Caco-2 (cell line): ENCODE measurements at regions not wholly inside any gene's neighbourhood (a gene's known extent, or its start where the extent isn't known, plus 50 kb on each side); places are given as distances from the start of the nearest gene placed in this dataset.

Source experiments
- BruUV-seq: library from RNA; stranded (reverse); fragments of 400-500 nt; replicated peaks from 2 replicates; lab custom pipeline; 2021; lab: Mats Ljungman, UMichigan
- CTCF ChIA-PET: fragments of 300-600 bp; sonication (Branson Sonifier 250); formaldehyde crosslinking; loops from one replicate; lab custom pipeline; 2022; ENCODE audit warnings: antibody characterized with exemption; lab: Charles Lee
- POLR2A ChIA-PET: fragments of 300-600 bp; sonication (Branson Sonifier 250); formaldehyde crosslinking; loops from one replicate; lab custom pipeline; 2022; ENCODE audit warnings: antibody characterized with exemption; lab: Charles Lee
- DNase-seq, 2 experiments: peaks; one replicate each; pipeline versions ENCODE4 v3.0.0 to v3.0.0-alpha.2; 2020 to 2022
- H3K27me3 ChIP-seq: replicated peaks from 2 replicates; pipeline ENCODE4 v1.6.0; 2011; ENCODE audit warnings: low read length; ENCODE audit not compliant: control insufficient read depth, insufficient read depth
- H3K36me3 ChIP-seq: 2 replicates; pipeline ENCODE4 v1.5.1; 2011; ENCODE audit warnings: low read length; ENCODE audit not compliant: control insufficient read depth, insufficient read depth
- H3K4me1 ChIP-seq: fragments of 250-450 bp; sonication (Bioruptor Pico); 2 replicates; pipeline ENCODE4 v1.5.1; 2020; ENCODE audit warnings: mild to moderate bottlenecking
- H3K4me3 ChIP-seq: 2 replicates; pipeline ENCODE4 v1.5.1; 2011; ENCODE audit warnings: low read depth, mild to moderate bottlenecking, control low read depth, low read length
- H3K9me3 ChIP-seq: fragments of 250-450 bp; sonication (Bioruptor Pico); 2 replicates; pipeline ENCODE4 v1.5.1; 2020; ENCODE audit warnings: mild to moderate bottlenecking, moderate library complexity
- H3K27ac Mint-ChIP-seq: one replicate; pipeline ENCODE4 v1.8.0; 2022; ENCODE audit warnings: mixed read lengths; ENCODE audit not compliant: unreplicated experiment
- H3K27me3 Mint-ChIP-seq: one replicate; pipeline ENCODE4 v1.8.0; 2022; ENCODE audit warnings: mixed read lengths; ENCODE audit not compliant: insufficient read depth, unreplicated experiment
- H3K36me3 Mint-ChIP-seq: one replicate; pipeline ENCODE4 v1.8.0; 2022; ENCODE audit warnings: mild to moderate bottlenecking, mixed read lengths; ENCODE audit not compliant: insufficient read depth, unreplicated experiment
- H3K4me1 Mint-ChIP-seq: one replicate; pipeline ENCODE4 v1.8.0; 2022; ENCODE audit warnings: low read depth, mixed read lengths; ENCODE audit not compliant: unreplicated experiment
- H3K4me3 Mint-ChIP-seq: one replicate; pipeline ENCODE4 v1.8.0; 2022; ENCODE audit warnings: mild to moderate bottlenecking, moderate library complexity, mixed read lengths; ENCODE audit not compliant: unreplicated experiment
- H3K9me3 Mint-ChIP-seq: one replicate; pipeline ENCODE4 v1.8.0; 2022; ENCODE audit warnings: mixed read lengths; ENCODE audit not compliant: unreplicated experiment
- CTCF ChIP-seq, 2 experiments: fragments of 200-600 bp in 1 of 2; IDR thresholded peaks; 1 replicate in 1 of 2; 2 replicates in 1 of 2; pipeline versions ENCODE4 v1.5.1 to v1.8.0; 2011 to 2022; ENCODE audit warnings: antibody characterized with exemption in 1 of 2, control low read depth in 1 of 2, inconsistent platforms in 1 of 2, low read depth in 1 of 2, low read length in 1 of 2, mild to moderate bottlenecking in 1 of 2, moderate library complexity in 1 of 2; ENCODE audit not compliant: insufficient read depth in 1 of 2, severe bottlenecking in 1 of 2, unreplicated experiment in 1 of 2
- intact Hi-C: fragments of 100-400 bp; cut with micrococcal nuclease; formaldehyde crosslinking; loops from one replicate; pipeline ENCODE4 v1.10.0; 2022; ENCODE audit not compliant: unreplicated experiment

- H3K4me3 ChIP-seq = no peak overlapping the region
- BruUV-seq = no TSS peak
- Mint-ChIP-seq H3K4me3 (no peak overlapping the region), H3K27ac (no peak overlapping the region), H3K36me3 (no peaks in the 10 kb centered on the region), H3K4me1 (no peaks in the 10 kb centered on the region), H3K9me3 (no peaks in the 10 kb centered on the region), H3K27me3 (no peaks in the 10 kb centered on the region)
- no peak for TF ChIP-seq CTCF (IDR thresholded peaks at IDR 0.05; ENCODE audit: insufficient read depth in 1 of 2, low read depth in 1 of 2, low read length in 1 of 2, severe bottlenecking in 1 of 2, unreplicated experiment in 1 of 2)
- H3K27me3 ChIP-seq = no peaks in the 10 kb centered on the region; the same call in 1 of the 2 replicates
- H3K9me3 ChIP-seq = 0 out of 2 replicates have a peak, but pooled peaks cover 2% of the 10 kb centered on the region
- CTCF ChIA-PET = no interaction called here
- no peak for DNase-seq
- intact Hi-C loops = no loop called here
- no peaks in the 10 kb centered on the region for H3K36me3 ChIP-seq
- no peaks in the 10 kb centered on the region for H3K4me1 ChIP-seq
- POLR2A ChIA-PET = no interaction called here
Measured at GRCh38 chr2:189952536-189953109, 109.9 kb downstream of the MSTN start.

- Histone ChIP-seq H3K4me3 (no peak overlapping the region), H3K36me3 (no peaks in the 10 kb centered on the region), H3K27me3 (no peaks in the 10 kb centered on the region; the same call in 1 of the 2 replicates), H3K9me3 (0 out of 2 replicates have a peak, but pooled peaks cover 2% of the 10 kb centered on the region), H3K4me1 (no peaks in the 10 kb centered on the region)
- Mint-ChIP-seq H3K36me3 (no peaks in the 10 kb centered on the region), H3K4me1 (no peaks in the 10 kb centered on the region), H3K27me3 (no peaks in the 10 kb centered on the region), H3K27ac (no peak overlapping the region), H3K4me3 (no peak overlapping the region), H3K9me3 (no peaks in the 10 kb centered on the region)
- ChIA-PET POLR2A (no interaction called here), CTCF (no interaction called here)
- DNase-seq = no peak
- no TSS peak for BruUV-seq
- intact Hi-C loops = no loop called here
- no peak for TF ChIP-seq CTCF (IDR thresholded peaks at IDR 0.05; ENCODE audit: insufficient read depth in 1 of 2, low read depth in 1 of 2, low read length in 1 of 2, severe bottlenecking in 1 of 2, unreplicated experiment in 1 of 2)
Measured at GRCh38 chr2:189951791-189952535, 110.6 kb downstream of the MSTN start.

- no peak overlapping the region for H3K4me3 ChIP-seq
- no peak overlapping the region for H3K27ac Mint-ChIP-seq
- CTCF ChIA-PET = no interaction called here
- peaks cover 47% of the 10 kb centered on the region for H3K9me3 Mint-ChIP-seq
- no peaks in the 10 kb centered on the region for H3K4me1 Mint-ChIP-seq
- no peaks in the 10 kb centered on the region for H3K27me3 ChIP-seq
- H3K36me3 Mint-ChIP-seq = no peaks in the 10 kb centered on the region
- H3K4me3 Mint-ChIP-seq = no peak overlapping the region
- peaks cover 22% of the 10 kb centered on the region for H3K9me3 ChIP-seq
- no peaks in the 10 kb centered on the region for H3K36me3 ChIP-seq
- POLR2A ChIA-PET = no interaction called here
- no peak for TF ChIP-seq CTCF (IDR thresholded peaks at IDR 0.05; ENCODE audit: insufficient read depth in 1 of 2, low read depth in 1 of 2, low read length in 1 of 2, severe bottlenecking in 1 of 2, unreplicated experiment in 1 of 2)
- no peak for DNase-seq
- no TSS peak for BruUV-seq
- intact Hi-C loops = no loop called here
- no peaks in the 10 kb centered on the region for H3K4me1 ChIP-seq
- H3K27me3 Mint-ChIP-seq = no peaks in the 10 kb centered on the region
Measured at GRCh38 chr2:189943009-189943408, 119.5 kb downstream of the MSTN start.
